Stimulated activated CD4-positive, alpha-beta T cell treated with anti-CD3 and anti-CD28 coated beads, Interleukin-12 subunit alpha, Interleukin-12 subunit beta, amount 100 ng/mL, for 48 hours (primary cell): ENCODE measurements at regions not wholly inside any gene's neighbourhood (a gene's known extent, or its start where the extent isn't known, plus 50 kb on each side); places are given as distances from the start of the nearest gene placed in this dataset.
"Not testable (repeated sequence)": the region's sequence is repeated elsewhere in the genome, so short reads cannot be mapped to it uniquely, and the experiment has no call there.

Experiments used
- DNase-seq, 3 donors: peaks; one replicate each; pipeline ENCODE4 v3.0.0-alpha.2; 2020; ENCODE audit warnings: low read depth in 2 of 3, low spot score in 1 of 3

DNA sequence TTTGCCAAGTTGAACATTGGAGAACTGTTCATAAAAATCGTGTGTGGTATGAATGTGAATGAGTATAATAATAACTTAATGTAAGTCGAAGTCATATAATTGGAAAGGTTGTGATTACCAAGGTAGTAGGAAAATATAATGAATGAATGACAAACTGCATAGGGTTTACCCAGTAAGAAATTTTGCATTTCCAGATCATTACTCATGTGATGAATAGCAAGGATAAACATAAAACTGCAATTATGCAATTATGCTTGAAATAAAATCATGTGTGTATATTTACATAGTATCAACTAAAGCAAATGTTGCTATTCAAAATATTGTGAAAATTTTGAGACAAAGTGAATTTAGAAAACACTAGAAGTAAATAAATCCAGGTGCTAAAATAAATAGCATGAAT is 1108.7 kb upstream of the TMEFF2 start:
- DNase-seq: no peak

DNA sequence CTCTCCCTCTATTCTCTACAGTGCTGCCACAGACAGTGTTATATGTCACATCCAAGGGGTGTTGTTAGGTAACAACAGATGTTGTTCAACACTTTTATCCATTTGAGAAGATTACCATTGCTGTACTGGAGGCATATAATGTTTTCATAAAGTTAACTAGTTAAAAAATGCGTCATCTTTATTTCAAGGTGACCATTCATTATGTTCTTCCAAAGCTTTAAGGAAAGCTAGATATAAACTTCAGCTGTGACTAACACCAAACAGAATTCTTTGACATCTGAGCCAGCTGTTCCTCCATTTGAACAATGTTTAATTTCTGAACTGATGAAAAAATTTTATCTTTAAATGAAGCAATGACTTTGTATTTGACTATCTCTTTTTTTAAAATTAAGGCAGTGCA is 1099.6 kb upstream of the TMEFF2 start:
- no peak for DNase-seq

DNA sequence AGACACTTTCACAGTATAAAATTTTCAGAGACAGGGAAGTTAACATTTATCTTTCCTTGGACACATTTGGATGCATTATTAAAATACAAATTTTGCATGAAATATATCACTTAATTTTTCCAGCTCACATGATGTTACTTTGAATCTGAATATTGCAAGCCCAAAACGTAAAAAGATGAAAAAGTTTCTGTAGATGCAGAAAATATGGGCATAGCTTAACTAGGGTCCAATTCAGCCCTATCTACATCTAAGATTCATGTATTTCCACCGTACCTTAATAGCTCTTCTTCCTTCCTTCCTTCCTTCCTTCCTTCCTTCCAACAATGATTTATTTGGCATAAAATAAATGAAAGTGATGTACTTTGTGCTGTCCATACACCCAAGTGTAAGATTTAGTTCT is 1084.6 kb upstream of the TMEFF2 start:
- no peak for DNase-seq

DNA sequence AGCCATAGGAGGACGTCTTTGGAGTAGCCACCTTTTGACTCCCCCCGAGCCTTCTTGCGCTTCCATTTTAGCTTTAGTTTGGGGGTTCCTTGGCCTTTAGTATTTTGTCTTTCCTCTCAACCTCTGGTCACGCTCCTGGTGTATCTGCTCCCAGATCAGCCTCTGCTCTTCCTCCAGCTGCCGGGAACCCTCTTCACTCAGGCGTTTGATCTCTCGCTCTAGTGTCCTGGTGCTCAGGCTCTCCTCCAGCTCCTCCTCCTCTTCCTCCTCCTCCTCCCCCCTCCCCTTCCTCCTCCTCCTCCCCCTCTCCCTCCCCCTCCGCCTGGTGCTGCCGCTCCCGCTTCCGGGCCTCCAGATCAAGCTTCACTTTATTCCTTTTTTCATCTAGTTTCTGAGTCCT is 1082.3 kb upstream of the TMEFF2 start:
- DNase-seq: no peak

DNA sequence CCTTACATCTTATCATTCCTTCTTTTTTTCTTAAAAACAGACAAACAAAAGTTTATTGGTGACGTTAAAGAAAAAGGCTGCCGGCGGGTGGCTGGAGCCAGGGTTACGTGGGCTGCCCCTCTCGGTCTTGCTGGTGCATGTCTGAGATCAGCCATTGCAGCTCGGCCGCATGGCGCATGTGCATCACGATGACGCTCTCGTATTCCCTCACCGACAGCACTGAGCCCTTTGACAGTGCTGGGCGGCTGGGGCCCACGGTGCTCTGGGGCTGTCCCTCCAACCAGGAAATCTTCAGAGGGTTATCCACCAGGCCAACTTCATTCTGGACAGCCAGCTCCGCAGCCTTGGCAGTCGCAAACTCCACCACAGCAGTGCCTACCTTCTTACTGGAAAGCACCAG is 1081.8 kb upstream of the TMEFF2 start:
- DNase-seq: no peak

DNA sequence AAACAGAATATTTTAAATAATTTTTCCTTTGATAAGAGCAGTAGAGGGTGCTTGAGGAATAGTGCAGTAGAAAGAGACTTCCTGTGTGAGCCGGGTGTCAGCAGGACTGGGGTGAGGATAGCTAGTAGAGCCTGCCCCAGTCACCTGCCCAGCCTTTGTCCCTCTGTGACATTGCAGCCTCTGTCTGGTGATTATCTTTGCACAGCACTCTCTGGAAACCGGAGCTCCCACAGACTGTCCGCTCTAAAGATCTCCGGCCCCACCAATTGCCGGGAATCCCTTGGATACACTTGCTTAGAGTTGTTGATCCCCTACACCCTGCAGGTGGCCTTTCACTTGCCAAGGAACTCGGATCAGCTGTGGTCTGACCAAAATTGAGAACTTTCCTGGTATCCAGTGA is 1081.3 kb upstream of the TMEFF2 start:
- no peak for DNase-seq

DNA sequence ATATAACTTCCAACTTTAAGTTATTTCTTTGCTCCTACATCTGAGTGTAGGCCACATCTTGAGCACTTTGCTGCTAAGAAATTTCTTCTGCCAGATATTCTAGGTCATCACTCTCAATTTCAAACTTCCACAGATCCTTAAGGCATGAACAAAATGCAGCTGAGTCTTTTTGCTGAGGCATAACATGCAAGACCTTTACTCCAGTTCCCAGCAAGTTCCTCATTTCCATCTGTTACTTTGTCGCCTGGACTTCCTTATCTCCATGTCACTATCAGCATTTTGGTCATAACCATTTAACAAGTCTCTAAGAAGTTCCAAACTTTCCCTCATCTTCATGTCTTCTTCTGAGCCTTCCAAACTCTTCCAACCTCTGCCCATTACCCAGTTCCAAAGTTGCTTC is 1077.3 kb upstream of the TMEFF2 start:
- DNase-seq: no peak

DNA sequence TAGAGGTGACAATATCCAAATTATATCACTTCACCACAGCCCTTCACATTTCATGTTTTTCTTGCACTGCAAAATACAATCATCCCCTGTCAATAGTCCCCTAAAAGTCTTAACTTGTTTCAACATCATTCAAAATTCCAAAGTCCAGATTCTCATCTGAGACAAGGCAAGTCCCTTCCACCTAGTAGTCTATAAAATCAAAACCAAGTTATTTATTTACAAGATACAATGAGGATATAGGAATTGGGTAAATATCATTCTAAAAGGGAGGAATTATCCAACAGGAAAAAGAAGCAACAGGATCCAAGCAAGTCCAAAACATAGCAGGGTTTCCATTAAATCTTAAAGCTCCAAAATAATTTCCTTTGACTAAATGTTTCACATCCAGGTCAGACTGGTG is 1076.1 kb upstream of the TMEFF2 start:
- DNase-seq: no peak

DNA sequence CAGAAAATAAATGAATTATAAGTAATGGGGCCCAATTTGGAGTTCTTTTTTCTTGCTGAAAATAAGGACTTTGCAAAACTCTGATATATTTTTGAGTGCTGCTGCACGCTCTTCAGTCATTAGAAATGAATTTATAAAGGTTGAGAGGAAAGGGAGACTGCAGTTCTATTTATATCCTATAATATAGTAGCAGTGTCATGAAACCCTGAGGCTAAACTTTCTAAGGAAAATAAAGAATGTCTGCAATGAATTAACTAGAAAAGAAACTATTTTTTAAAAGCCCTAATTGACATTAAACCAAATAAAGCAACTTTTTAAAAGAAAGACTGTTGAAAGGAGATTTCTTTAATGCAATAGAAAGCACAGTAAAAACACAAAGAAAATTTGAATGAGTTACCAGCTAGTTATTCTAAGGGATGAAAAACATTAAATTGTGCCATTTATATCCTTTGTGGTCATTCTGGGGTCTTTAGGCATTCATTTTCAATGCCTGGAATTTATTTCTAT is 1072.8 kb upstream of the TMEFF2 start:
- DNase-seq: no peak

DNA sequence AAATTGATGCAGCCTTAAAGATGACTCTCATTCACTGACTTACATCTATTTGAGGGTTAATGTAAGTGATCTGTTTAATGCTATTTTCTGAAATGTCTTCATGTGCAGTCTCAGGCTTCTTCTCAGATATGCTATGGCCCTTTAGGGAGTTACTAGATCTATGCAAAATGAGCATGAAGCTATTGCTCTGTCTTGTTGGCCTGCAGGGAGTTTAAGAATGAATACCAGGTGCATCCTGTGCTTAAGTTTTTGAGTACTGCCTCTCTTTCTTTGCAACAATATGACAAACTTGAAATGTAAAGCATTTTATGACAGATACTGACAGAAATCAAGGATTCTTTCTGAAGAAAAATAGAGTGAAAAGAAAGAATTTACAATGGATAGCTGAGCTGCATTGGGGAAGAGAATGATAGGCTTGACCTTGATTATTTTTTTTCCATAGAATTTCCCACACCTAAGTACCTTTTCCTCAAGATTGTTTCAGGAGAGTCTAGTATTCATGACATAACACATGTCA is 1058.3 kb upstream of the TMEFF2 start:
- no peak for DNase-seq

DNA sequence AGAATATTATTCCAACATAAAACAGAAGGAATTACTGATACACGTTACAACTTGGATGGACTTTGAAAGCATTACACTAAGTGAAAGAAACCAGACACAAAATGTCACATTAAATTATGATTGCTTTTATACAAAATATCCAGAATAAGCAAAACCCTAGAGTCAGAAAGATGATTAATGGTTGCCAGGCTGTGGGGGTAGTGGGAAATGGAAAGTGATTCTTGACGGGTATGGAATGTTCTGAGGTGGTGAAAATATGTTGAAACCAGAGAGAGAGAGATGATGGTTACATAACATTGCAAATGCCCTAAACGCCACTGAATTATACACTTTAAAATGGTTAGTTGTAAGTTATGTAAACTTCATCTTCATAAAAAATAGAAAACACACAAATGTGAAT is 1057.2 kb upstream of the TMEFF2 start:
- no peak for DNase-seq

DNA sequence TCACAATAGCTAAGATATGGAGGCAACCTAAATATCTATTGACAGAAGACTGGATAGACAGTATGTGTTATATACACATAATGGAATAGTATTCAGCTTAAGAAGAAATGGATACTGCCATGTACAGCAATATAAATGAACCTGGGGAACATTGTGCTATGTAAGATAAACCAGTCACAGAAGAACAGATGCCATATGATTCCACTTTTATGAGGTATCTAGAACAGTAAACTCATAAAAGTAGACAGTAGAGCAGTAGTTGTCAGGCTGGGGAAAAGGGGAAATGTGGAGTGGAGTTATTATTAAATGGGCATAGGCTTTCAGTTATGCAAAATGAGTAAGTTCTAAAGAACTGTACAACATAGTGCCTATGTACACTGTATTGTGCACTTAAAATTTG is 1055.7 kb upstream of the TMEFF2 start:
- no peak for DNase-seq

DNA sequence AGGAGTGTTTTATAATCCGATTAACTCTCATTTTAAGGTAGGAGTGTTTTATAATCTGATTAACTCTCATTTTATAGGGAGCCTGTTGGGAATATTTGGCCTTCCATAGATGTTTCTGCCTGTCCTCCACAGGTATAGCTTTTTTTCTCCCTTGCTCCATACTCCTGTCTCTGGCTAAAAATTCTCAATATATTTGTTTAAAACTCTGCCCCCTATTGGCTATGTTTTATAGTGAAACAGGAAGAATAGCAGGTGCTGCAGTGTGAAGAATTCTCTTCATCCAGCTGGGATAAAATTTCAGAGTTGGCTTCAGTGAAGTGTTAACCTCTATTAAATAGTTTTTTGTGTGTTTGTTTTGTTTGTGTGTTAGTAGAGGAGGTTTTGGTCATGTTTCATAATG is 1046.0 kb upstream of the TMEFF2 start:
- no peak for DNase-seq

DNA sequence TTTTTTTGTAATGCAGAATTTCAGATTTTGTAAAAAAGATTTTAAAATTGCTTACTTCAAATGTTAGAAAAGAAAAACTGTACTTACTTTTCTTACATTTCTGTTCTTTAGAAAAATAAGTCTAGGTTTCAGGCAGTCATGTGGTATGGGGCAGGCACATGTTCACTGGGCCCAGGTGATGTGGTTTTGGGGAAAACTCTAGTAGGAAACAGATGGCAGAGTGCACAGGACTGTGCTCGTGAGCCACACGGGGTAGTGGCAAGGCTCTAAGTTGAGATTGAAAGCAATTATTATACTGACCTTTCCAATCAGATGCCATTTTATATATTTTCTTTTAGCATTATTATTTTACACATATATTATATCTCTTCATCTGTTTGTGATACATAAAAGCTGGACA is 1036.9 kb upstream of the TMEFF2 start:
- no peak for DNase-seq

DNA sequence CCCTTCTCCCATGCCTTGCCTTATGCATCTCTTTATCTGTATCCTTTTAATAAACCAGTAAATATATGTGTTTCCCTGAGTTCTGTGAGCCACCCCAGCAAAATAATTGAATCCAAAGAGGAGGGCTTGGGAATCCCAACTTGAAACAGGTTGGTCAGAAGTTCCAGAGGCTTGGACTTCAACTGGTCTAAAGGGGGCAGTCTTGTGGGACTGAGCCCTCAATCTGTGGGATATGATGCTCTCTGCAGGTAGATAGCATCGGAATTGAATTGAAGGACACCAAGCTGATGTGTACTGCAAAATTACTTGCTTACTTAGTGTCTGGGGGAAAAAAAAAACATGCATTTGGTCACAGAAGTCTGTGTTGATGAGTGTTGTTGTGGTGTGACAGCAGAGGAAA is 1033.5 kb upstream of the TMEFF2 start:
- no peak for DNase-seq

DNA sequence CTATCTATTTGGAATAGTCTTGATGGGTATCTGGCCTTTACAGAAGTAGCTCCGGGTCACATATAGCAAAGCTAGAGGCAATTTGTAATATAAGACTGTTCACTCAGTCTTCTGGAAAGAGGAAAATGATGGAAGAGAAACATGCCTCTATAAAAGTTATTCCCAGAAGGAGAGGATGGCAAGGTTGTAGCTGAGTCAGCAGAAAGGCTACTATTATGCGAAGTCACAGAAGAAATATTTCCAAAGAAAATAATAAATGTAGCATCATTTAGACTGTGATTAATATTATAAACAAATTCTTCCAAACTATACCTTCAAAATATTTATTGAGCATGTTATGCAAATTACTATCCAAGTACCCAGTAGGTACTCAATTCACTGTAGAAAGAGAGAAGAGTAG is 1027.7 kb upstream of the TMEFF2 start:
- DNase-seq: no peak

DNA sequence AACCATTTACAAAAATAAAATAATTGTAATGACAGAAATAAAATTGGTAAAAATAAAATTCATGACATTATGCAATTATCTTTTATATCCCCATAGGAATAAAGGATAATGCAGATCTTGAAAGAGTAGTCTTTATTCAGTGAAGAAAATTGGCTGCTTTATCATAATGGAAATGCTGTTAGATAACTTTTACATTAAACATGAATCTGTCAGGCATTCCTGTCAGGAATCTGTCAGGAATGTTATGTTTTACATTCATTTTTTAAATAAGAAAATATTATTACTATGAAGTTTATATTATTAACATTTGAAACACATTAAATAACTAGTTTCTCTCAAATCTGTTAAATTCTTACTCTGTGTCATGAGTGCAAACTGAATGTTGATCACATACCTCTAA is 1024.7 kb upstream of the TMEFF2 start:
- DNase-seq: no peak

DNA sequence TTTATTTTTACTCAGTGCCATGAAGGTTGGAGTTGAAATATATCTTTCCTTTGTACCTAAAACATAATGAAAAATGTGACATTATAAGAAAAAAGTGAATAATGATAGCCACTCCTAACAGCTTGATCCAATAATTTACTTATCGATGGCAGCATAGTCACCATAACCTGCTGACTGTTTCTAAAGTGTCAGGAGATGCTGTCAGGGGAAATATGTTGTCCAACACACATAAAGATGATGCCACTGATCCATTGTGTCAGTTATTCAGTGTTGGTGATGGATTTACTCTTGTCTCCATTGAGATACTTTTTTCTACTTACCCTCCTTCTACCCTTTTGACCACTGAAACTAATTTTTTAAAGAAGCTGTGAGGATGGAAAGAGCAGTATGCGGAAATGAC is 1006.9 kb upstream of the TMEFF2 start:
- no peak for DNase-seq

DNA sequence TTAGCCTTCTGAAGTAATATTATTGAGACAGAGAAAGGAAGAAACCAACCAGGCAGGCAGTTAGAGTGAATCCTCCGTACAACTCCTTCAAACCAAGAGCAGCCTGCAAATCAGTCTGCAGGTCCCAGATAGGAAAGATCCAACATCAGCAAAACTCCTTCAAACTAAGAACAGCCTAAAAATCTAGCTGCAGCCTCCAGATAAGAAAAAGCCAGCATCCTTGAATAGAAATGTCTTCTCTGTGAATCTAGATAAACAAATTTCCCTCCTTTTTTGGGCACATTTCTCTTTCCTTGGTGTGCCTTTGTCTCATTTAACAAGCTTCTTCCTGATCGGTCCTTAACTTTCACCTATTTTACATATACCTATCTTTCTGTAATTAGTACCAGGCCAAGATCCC is 1004.6 kb upstream of the TMEFF2 start:
- DNase-seq: no peak

DNA sequence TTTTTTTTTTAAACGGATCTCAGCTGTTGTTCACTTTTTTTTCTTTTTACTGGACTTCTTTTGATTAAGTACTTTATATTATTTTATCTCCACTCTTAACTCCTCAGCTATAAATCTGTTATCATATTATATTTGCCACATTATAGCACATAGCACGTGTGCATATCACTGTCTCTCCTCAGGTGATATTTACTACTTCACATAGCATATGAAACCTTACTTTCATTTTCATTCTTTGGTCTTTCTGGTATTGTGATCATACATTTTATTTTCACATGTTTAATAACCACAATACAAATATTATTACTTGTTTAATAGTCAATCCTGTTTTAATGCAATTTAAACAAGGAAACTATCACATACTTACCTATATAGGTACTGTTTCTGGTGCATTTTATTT is 993.1 kb upstream of the TMEFF2 start:
- no peak for DNase-seq

DNA sequence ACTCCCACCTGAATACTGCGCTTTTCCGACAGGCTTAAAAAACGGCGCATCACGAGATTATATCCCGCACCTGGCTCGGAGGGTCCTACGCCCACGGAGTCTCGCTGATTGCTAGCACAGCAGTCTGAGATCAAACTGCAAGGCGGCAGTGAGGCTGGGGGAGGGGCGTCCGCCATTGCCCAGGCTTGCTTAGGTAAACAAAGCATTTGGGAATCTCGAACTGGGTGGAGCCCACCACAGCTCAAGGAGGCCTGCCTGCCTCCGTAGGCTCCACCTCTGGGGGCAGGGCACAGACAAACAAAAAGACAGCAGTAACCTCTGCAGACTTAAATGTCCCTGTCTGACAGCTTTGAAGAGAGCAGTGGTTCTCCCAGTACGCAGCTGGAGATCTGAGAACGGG is 976.2 kb upstream of the TMEFF2 start:
- not testable (repeated sequence) for DNase-seq

DNA sequence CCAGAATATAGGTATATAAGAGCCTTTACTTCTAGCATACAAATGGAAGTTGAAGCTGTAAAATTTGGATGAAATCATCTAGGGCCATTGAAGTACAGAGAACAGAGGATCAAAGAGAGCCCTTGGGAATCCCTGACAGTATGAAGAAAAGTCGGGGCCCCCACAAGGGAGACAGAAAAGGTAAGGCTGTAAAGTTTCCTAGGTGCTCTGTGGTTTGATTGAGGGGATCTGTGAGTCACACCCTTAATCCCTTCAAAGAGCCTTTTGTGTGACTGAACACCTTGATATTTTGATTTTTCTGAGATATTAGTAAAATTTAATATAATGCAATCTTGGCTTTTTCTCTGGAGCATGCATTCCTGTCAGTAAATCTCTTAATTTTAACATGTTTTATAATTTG is 961.7 kb upstream of the TMEFF2 start:
- no peak for DNase-seq

DNA sequence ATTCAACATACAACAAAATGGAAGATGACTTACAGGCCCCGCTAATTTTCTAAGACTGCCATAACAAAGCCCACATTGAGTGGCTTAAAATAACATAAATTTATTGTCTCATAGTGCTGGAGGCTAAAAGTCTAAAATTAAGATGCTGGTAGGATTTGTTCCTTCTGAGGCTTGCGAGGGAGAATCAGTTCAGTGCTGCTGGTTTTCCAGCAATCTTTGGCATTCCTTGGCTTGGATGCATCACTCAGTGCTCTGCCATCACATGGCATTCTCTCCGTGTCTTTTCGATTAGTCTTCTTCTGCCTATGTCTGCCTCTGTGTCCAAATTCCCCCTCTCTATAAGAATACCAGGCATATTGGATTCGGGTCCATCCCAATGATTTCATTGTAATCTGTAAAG is 959.3 kb upstream of the TMEFF2 start:
- no peak for DNase-seq

DNA sequence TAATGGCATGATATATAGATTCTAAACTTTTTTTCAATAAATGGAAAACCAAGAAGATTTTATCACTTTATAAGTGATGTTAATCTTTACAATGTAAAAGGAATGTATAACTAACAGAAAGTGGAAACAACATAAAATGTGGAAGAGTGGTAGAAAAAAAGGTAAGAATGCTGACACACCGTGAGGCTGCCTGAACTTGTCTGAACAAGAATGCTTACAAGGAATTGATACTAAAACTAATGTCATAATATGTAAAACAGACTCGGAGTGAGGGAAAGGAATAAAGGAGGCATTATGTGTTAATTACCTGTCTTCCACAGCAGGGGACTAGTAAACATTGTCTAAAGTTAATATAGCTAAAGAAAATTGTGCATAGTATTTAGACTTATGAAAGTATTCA is 958.8 kb upstream of the TMEFF2 start:
- DNase-seq: no peak
